ENCODE measurements at regions not wholly inside any gene's neighbourhood (a gene's known extent, or its start where the extent isn't known, plus 50 kb on each side); places are given as distances from the start of the nearest gene placed in this dataset.

DNA sequence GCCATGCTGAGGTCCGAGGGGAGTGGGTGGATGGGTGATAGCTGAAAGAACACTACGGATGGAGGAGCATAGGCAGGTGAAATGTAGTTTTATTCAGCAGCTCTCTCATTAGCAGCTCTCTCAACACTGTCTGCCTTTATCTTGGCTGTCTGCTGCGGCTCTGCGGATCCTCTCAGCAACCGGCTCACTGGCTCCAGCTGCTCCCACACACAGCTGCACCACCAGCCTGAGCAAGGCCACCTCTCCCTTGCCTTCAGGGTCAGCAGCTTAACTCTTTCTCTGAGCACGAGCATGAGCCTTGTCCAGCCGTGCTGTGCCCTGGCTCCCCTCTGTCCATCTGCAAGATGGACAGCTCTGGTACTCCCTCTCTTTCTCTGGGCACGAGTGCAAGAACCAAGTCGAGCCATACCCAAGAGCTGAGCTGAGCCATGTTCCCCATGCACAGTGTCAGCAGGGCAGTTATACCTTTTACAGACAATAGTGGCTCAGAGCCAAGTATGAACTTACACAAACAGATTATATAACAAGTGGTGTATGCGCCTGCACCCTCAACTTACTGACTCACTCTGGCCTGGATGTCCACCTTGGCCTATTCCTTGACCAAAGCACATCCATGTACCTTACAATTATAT is 108.5 kb downstream of the MACIR start (continued):
- TF ChIP-seq, protein P1, sequence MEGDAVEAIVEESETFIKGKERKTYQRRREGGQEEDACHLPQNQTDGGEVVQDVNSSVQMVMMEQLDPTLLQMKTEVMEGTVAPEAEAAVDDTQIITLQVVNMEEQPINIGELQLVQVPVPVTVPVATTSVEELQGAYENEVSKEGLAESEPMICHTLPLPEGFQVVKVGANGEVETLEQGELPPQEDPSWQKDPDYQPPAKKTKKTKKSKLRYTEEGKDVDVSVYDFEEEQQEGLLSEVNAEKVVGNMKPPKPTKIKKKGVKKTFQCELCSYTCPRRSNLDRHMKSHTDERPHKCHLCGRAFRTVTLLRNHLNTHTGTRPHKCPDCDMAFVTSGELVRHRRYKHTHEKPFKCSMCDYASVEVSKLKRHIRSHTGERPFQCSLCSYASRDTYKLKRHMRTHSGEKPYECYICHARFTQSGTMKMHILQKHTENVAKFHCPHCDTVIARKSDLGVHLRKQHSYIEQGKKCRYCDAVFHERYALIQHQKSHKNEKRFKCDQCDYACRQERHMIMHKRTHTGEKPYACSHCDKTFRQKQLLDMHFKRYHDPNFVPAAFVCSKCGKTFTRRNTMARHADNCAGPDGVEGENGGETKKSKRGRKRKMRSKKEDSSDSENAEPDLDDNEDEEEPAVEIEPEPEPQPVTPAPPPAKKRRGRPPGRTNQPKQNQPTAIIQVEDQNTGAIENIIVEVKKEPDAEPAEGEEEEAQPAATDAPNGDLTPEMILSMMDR (IDR thresholded peaks at IDR 0.05; ENCODE audit: control extremely low read depth in 1 of 3, insufficient read depth in 1 of 3, low read depth in 1 of 3, low read length in 3 of 3) = no peak
- TF ChIP-seq HDAC2 (IDR thresholded peaks at IDR 0.05; ENCODE audit: borderline replicate concordance in 1 of 2, low read depth in 2 of 2, low read length in 2 of 2) (no peak), YY1 (IDR thresholded peaks at IDR 0.05; ENCODE audit: low read depth, low read length) (no peak), JUN (IDR thresholded peaks at IDR 0.05; ENCODE audit: low read depth, low read length) (no peak)
